GM23338 (cell line): ENCODE measurements at regions not wholly inside any gene's neighbourhood (a gene's known extent, or its start where the extent isn't known, plus 50 kb on each side); places are given as distances from the start of the nearest gene placed in this dataset.

Experiments used
- ATAC-seq: fragments of 200-7000 bp; cut with Tn5 transposase; 3 replicates; pipeline ENCODE4 v1.9.1; 2020
- DNase-seq: peaks from one replicate; pipeline ENCODE4 v3.0.0-alpha.2; 2015; ENCODE audit warnings: low spot score
- H2AFZ ChIP-seq: fragments of 200-600 bp; sonication (generic); 2 replicates; pipeline ENCODE4 v1.8.0; 2016; ENCODE audit warnings: antibody characterized with exemption, mild to moderate bottlenecking, moderate library complexity
- H3F3A ChIP-seq: fragments of 200-600 bp; sonication (generic); replicated peaks from 2 replicates; pipeline ENCODE4 v1.8.0; 2017; ENCODE audit warnings: antibody characterized with exemption, mixed run types, low read depth
- H3K27ac ChIP-seq: fragments of 200-600 bp; sonication (generic); 2 replicates; pipeline ENCODE4 v1.6.1; 2016; ENCODE audit warnings: low read depth
- H3K27me3 ChIP-seq: fragments of 200-600 bp; sonication (generic); 2 replicates; pipeline ENCODE4 v1.8.0; 2016; ENCODE audit warnings: mild to moderate bottlenecking, mixed run types, moderate library complexity; ENCODE audit not compliant: insufficient read depth
- H3K36me3 ChIP-seq: fragments of 200-600 bp; sonication (generic); 2 replicates; pipeline ENCODE4 v1.8.0; 2016; ENCODE audit warnings: mild to moderate bottlenecking; ENCODE audit not compliant: insufficient read depth
- H3K4me1 ChIP-seq: fragments of 200-600 bp; sonication (generic); 2 replicates; pipeline ENCODE4 v1.8.0; 2016; ENCODE audit warnings: mild to moderate bottlenecking, moderate library complexity; ENCODE audit not compliant: insufficient read depth
- H3K4me2 ChIP-seq: fragments of 200-600 bp; sonication (generic); 2 replicates; pipeline ENCODE4 v1.7.1; 2017; ENCODE audit warnings: mixed run types
- H3K4me3 ChIP-seq: fragments of 200-600 bp; sonication (generic); 2 replicates; pipeline ENCODE4 v1.6.1; 2016; ENCODE audit warnings: mixed run types
- H3K79me2 ChIP-seq: fragments of 200-600 bp; sonication (generic); replicated peaks from 2 replicates; pipeline ENCODE4 v1.8.0; 2017; ENCODE audit warnings: mild to moderate bottlenecking; ENCODE audit not compliant: insufficient read depth
- H3K9me2 ChIP-seq: fragments of 200-600 bp; sonication (generic); 2 replicates; pipeline ENCODE4 v1.8.0; 2017; ENCODE audit not compliant: insufficient read depth
- H4K20me1 ChIP-seq: fragments of 200-600 bp; sonication (generic); replicated peaks from 2 replicates; pipeline ENCODE4 v1.8.0; 2017; ENCODE audit warnings: mild to moderate bottlenecking; ENCODE audit not compliant: insufficient read depth
- H3K27ac Mint-ChIP-seq: 2 replicates; pipeline ENCODE4 v1.8.0; 2020; ENCODE audit warnings: inconsistent platforms, mild to moderate bottlenecking, moderate library complexity, mixed read lengths
- H3K27me3 Mint-ChIP-seq: 3 replicates; pipeline ENCODE4 v1.8.0; 2022; ENCODE audit warnings: low read depth, mild to moderate bottlenecking, moderate library complexity, mixed read lengths, inconsistent platforms; ENCODE audit not compliant: insufficient read depth, poor library complexity
- H3K36me3 Mint-ChIP-seq: 3 replicates; pipeline ENCODE4 v1.8.0; 2021; ENCODE audit warnings: low read depth, mild to moderate bottlenecking, inconsistent platforms, moderate library complexity, mixed read lengths
- H3K4me1 Mint-ChIP-seq: 3 replicates; pipeline ENCODE4 v1.8.0; 2020; ENCODE audit warnings: mild to moderate bottlenecking, inconsistent platforms, mixed read lengths
- H3K4me3 Mint-ChIP-seq: 3 replicates; pipeline ENCODE4 v1.8.0; 2021; ENCODE audit warnings: moderate library complexity, mild to moderate bottlenecking, inconsistent platforms, mixed read lengths
- H3K9me3 Mint-ChIP-seq: 3 replicates; pipeline ENCODE4 v1.8.0; 2020; ENCODE audit warnings: moderate library complexity, mild to moderate bottlenecking, inconsistent platforms, mixed read lengths
- CREB1 ChIP-seq: fragments of 250-450 bp; sonication (Bioruptor Pico); IDR thresholded peaks from 2 replicates; pipeline ENCODE4 v1.5.0; 2020; ENCODE audit warnings: low read depth, mild to moderate bottlenecking, moderate library complexity
- CTCF ChIP-seq, 2 experiments: fragments of 200-600 bp in 1 of 2; sonication (generic) in 1 of 2; conservative IDR thresholded peaks; 2 replicates each; pipeline versions ENCODE4 v1.5.1 to v1.6.1; 2016 to 2017; ENCODE audit warnings: antibody characterized with exemption in 2 of 2, low read depth in 2 of 2, mild to moderate bottlenecking in 2 of 2, moderate library complexity in 1 of 2
- EZH2 ChIP-seq: fragments of 200-600 bp; sonication (generic); IDR thresholded peaks from one replicate; pipeline ENCODE4 v1.8.0; 2017; ENCODE audit warnings: antibody characterized with exemption, mild to moderate bottlenecking, low read depth; ENCODE audit not compliant: unreplicated experiment
- EZH2phosphoT487 ChIP-seq: fragments of 200-600 bp; sonication (generic); IDR thresholded peaks from one replicate; pipeline ENCODE4 v1.8.1; 2018; ENCODE audit warnings: antibody characterized with exemption; ENCODE audit not compliant: unreplicated experiment
- JUNB ChIP-seq: IDR thresholded peaks from one replicate; pipeline ENCODE4 v1.6.1; 2016; ENCODE audit warnings: antibody characterized with exemption; ENCODE audit not compliant: unreplicated experiment
- NANOG ChIP-seq: IDR thresholded peaks from 2 replicates; pipeline ENCODE4 v1.6.1; 2016; ENCODE audit warnings: antibody characterized with exemption, borderline replicate concordance
- POLR2AphosphoS5 ChIP-seq: IDR thresholded peaks from 2 replicates; pipeline ENCODE4 v1.6.1; 2016; ENCODE audit warnings: antibody characterized with exemption, low read depth
- STAT1 ChIP-seq: IDR thresholded peaks from one replicate; pipeline ENCODE4 v1.6.1; 2016; ENCODE audit warnings: antibody characterized with exemption; ENCODE audit not compliant: unreplicated experiment
- ZNF114 ChIP-seq: fragments of 250-450 bp; sonication (Bioruptor Pico); IDR thresholded peaks from 2 replicates; pipeline ENCODE4 v1.5.0; 2020; ENCODE audit warnings: mild to moderate bottlenecking, moderate library complexity
- ZNF331 ChIP-seq: fragments of 250-450 bp; sonication (Bioruptor Pico); IDR thresholded peaks from 2 replicates; pipeline ENCODE4 v1.5.0; 2020; ENCODE audit warnings: low read depth, mild to moderate bottlenecking, moderate library complexity
- ZNF462 ChIP-seq: fragments of 250-450 bp; sonication (Bioruptor Pico); IDR thresholded peaks from 2 replicates; pipeline ENCODE4 v1.5.0; 2020; ENCODE audit warnings: mild to moderate bottlenecking, moderate library complexity
- TF ChIP-seq, protein P1 (sequence below): IDR thresholded peaks from 2 replicates; pipeline ENCODE4 v1.6.1; 2016; ENCODE audit warnings: antibody characterized with exemption
- TF ChIP-seq, protein P2 (sequence below): IDR thresholded peaks from one replicate; pipeline ENCODE4 v1.6.1; 2018; ENCODE audit warnings: antibody characterized with exemption; ENCODE audit not compliant: unreplicated experiment

DNA sequence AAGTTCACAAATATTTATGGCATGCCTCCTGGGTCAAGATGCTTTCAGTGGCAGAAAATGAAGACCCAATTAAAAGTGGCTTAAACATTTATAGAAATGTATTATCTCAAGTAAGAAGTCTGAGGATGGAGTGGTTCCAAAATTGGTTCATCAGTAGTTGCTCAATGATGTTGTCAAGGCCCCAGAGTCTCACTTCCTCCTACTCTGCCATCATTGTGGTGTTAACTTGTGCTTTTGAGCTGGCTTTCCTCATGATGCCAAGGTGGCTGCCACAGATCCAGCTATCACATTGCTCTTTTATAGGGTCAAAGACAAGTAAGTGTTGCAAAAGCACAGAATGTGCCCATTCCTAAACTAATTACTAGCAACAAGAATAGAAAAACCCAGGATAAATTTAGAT, 404.6 kb upstream of the NRP1 start:
- no peak overlapping the region for H2AFZ ChIP-seq
- H3K27ac ChIP-seq: no peak overlapping the region
- TF ChIP-seq POLR2AphosphoS5: no peak
- TF ChIP-seq JUNB: no peak
- no peak for TF ChIP-seq CTCF (conservative IDR thresholded peaks at IDR 0.05; ENCODE audit: low read depth in 2 of 2)
- no peak for TF ChIP-seq EZH2phosphoT487
- no peak for TF ChIP-seq ZNF331
- TF ChIP-seq ZNF462 (CRISPR knock-in tag): no peak
- TF ChIP-seq EZH2: no peak
- no peak for TF ChIP-seq NANOG
- TF ChIP-seq CREB1: no peak
- TF ChIP-seq STAT1: no peak
- TF ChIP-seq, protein P1, sequence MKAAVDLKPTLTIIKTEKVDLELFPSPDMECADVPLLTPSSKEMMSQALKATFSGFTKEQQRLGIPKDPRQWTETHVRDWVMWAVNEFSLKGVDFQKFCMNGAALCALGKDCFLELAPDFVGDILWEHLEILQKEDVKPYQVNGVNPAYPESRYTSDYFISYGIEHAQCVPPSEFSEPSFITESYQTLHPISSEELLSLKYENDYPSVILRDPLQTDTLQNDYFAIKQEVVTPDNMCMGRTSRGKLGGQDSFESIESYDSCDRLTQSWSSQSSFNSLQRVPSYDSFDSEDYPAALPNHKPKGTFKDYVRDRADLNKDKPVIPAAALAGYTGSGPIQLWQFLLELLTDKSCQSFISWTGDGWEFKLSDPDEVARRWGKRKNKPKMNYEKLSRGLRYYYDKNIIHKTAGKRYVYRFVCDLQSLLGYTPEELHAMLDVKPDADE: no peak
- no peak for TF ChIP-seq ZNF114 (CRISPR knock-in tag)
- TF ChIP-seq, protein P2, sequence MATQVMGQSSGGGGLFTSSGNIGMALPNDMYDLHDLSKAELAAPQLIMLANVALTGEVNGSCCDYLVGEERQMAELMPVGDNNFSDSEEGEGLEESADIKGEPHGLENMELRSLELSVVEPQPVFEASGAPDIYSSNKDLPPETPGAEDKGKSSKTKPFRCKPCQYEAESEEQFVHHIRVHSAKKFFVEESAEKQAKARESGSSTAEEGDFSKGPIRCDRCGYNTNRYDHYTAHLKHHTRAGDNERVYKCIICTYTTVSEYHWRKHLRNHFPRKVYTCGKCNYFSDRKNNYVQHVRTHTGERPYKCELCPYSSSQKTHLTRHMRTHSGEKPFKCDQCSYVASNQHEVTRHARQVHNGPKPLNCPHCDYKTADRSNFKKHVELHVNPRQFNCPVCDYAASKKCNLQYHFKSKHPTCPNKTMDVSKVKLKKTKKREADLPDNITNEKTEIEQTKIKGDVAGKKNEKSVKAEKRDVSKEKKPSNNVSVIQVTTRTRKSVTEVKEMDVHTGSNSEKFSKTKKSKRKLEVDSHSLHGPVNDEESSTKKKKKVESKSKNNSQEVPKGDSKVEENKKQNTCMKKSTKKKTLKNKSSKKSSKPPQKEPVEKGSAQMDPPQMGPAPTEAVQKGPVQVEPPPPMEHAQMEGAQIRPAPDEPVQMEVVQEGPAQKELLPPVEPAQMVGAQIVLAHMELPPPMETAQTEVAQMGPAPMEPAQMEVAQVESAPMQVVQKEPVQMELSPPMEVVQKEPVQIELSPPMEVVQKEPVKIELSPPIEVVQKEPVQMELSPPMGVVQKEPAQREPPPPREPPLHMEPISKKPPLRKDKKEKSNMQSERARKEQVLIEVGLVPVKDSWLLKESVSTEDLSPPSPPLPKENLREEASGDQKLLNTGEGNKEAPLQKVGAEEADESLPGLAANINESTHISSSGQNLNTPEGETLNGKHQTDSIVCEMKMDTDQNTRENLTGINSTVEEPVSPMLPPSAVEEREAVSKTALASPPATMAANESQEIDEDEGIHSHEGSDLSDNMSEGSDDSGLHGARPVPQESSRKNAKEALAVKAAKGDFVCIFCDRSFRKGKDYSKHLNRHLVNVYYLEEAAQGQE: no peak
- H3K36me3 ChIP-seq: 0 out of 2 replicates have a peak, but pooled peaks cover 3% of the 10 kb centered on the region
- no peaks in the 10 kb centered on the region for H3F3A ChIP-seq
- Mint-ChIP-seq H3K4me1 (no peaks in the 10 kb centered on the region), H3K27ac (no peak overlapping the region), H3K9me3 (no peaks in the 10 kb centered on the region; the same call in 2 of the 3 replicates), H3K27me3 (no peaks in the 10 kb centered on the region), H3K4me3 (no peak overlapping the region), H3K36me3 (no peaks in the 10 kb centered on the region)
- H4K20me1 ChIP-seq: no peaks in the 10 kb centered on the region
- H3K9me2 ChIP-seq: 0 out of 2 replicates have a peak, but pooled peaks cover 3% of the 10 kb centered on the region
- H3K4me2 ChIP-seq: no peak overlapping the region
- no peaks in the 10 kb centered on the region for H3K79me2 ChIP-seq
- ATAC-seq (no peak), DNase-seq (no peak)
- no peaks in the 10 kb centered on the region for H3K27me3 ChIP-seq
- no peaks in the 10 kb centered on the region for H3K4me1 ChIP-seq
- H3K4me3 ChIP-seq: no peak overlapping the region
